ENCODE measurements at regions not wholly inside any gene's neighbourhood (a gene's known extent, or its start where the extent isn't known, plus 50 kb on each side); places are given as distances from the start of the nearest gene placed in this dataset.

GRCh38 chr4:27100713-27101112, 240.1 kb downstream of the STIM2 start:
- no peaks in the 10 kb centered on the region for H3K9me3 ChIP-seq
- TF ChIP-seq CTCF (IDR thresholded peaks at IDR 0.05) (no peak), EP300 (IDR thresholded peaks at IDR 0.05) (no peak), POLR2AphosphoS5 (IDR thresholded peaks at IDR 0.05) (no peak), POLR2A (IDR thresholded peaks at IDR 0.05; ENCODE audit: low read depth) (no peak)
- DNase-seq (ENCODE audit: extremely low spot score) = no peak
- no peak overlapping the region for H3K4me3 ChIP-seq
- no peak overlapping the region for H3K27ac ChIP-seq (replicated peaks in 1 of 4)
- no peaks in the 10 kb centered on the region for H3K4me1 ChIP-seq
- peaks cover 0 to 8% (median 0%) of the 10 kb centered on the region in 4 donors for H3K27me3 ChIP-seq
- intact Hi-C loops (cut with DNase I) = no loop called here
- WGBS = 91% methylated on average over 10 of the region's 10 CpGs
- no peaks in the 10 kb centered on the region for H3K36me3 ChIP-seq

GRCh38 chr4:27101126-27101525, 240.5 kb downstream of the STIM2 start:
- Histone ChIP-seq H3K27ac (replicated peaks in 1 of 4) (no peak overlapping the region), H3K27me3 (peaks cover 0 to 8% (median 0%) of the 10 kb centered on the region in 4 donors), H3K36me3 (no peaks in the 10 kb centered on the region), H3K9me3 (no peaks in the 10 kb centered on the region), H3K4me3 (no peak overlapping the region), H3K4me1 (no peaks in the 10 kb centered on the region)
- intact Hi-C loops (cut with DNase I) = no loop called here
- no peak for DNase-seq (ENCODE audit: extremely low spot score)
- WGBS = 79% methylated on average over 12 of the region's 12 CpGs
- no peak for TF ChIP-seq CTCF (IDR thresholded peaks at IDR 0.05)
- TF ChIP-seq EP300 (IDR thresholded peaks at IDR 0.05) = no peak

- 94% methylated on average over 7 of the region's 7 CpGs for WGBS
- no peak for TF ChIP-seq CTCF (IDR thresholded peaks at IDR 0.05)
- no peak for TF ChIP-seq EP300 (IDR thresholded peaks at IDR 0.05)
- TF ChIP-seq POLR2AphosphoS5 (IDR thresholded peaks at IDR 0.05) = no peak
- TF ChIP-seq POLR2A (IDR thresholded peaks at IDR 0.05; ENCODE audit: low read depth) = no peak
These were observed 240.9 kb downstream of the STIM2 start for GRCh38 chr4:27101561-27101960.

GRCh38 chr4:27111627-27112026, 251.0 kb downstream of the STIM2 start:
- intact Hi-C loops (cut with DNase I) = no loop called here
- DNase-seq (ENCODE audit: extremely low spot score) = no peak
- 63% methylated on average over 3 of the region's 3 CpGs for WGBS
- no peak overlapping the region for H3K27ac ChIP-seq (replicated peaks in 1 of 4)
- H3K9me3 ChIP-seq = no peaks in the 10 kb centered on the region
- H3K4me1 ChIP-seq = no peaks in the 10 kb centered on the region
- TF ChIP-seq POLR2AphosphoS5 (IDR thresholded peaks at IDR 0.05) = no peak
- TF ChIP-seq CTCF (IDR thresholded peaks at IDR 0.05) = no peak
- no peak for TF ChIP-seq EP300 (IDR thresholded peaks at IDR 0.05)
- no peak for TF ChIP-seq POLR2A (IDR thresholded peaks at IDR 0.05; ENCODE audit: low read depth)
- no peaks in the 10 kb centered on the region for H3K36me3 ChIP-seq
- H3K4me3 ChIP-seq = no peak overlapping the region
- H3K27me3 ChIP-seq = no peaks in the 10 kb centered on the region

More at GRCh38 chr4:27101561-27101960, 240.9 kb downstream of the STIM2 start:
- no peak overlapping the region for H3K4me3 ChIP-seq
- H3K27me3 ChIP-seq = peaks cover 0 to 8% (median 0%) of the 10 kb centered on the region in 4 donors
- intact Hi-C loops (cut with DNase I) = no loop called here
- H3K4me1 ChIP-seq = no peaks in the 10 kb centered on the region
- no peak overlapping the region for H3K27ac ChIP-seq (replicated peaks in 1 of 4)
- no peaks in the 10 kb centered on the region for H3K9me3 ChIP-seq
- no peak for DNase-seq (ENCODE audit: extremely low spot score)
- no peaks in the 10 kb centered on the region for H3K36me3 ChIP-seq

GRCh38 chr4:27112587-27112986, 251.9 kb downstream of the STIM2 start:
- WGBS = 89% methylated on average over 3 of the region's 3 CpGs
- intact Hi-C loops (cut with DNase I) = no loop called here
- DNase-seq (ENCODE audit: extremely low spot score) = no peak

More at GRCh38 chr4:27112587-27112986, 251.9 kb downstream of the STIM2 start:
- TF ChIP-seq CTCF (IDR thresholded peaks at IDR 0.05) (no peak), EP300 (IDR thresholded peaks at IDR 0.05) (no peak), POLR2AphosphoS5 (IDR thresholded peaks at IDR 0.05) (no peak), POLR2A (IDR thresholded peaks at IDR 0.05; ENCODE audit: low read depth) (no peak)
- H3K27ac ChIP-seq (replicated peaks in 1 of 4) = no peak overlapping the region
- H3K27me3 ChIP-seq = no peaks in the 10 kb centered on the region
- H3K9me3 ChIP-seq = no peaks in the 10 kb centered on the region
- H3K4me3 ChIP-seq = no peak overlapping the region
- no peaks in the 10 kb centered on the region for H3K36me3 ChIP-seq
- H3K4me1 ChIP-seq = no peaks in the 10 kb centered on the region

Measured in esophagus muscularis mucosa (tissue), 4 donors.